ENCODE measurements at regions not wholly inside any gene's neighbourhood (a gene's known extent, or its start where the extent isn't known, plus 50 kb on each side); places are given as distances from the start of the nearest gene placed in this dataset.

GRCh38 chr11:97729546-97730272 is 1291.0 kb upstream of the CNTN5 start:
- Histone ChIP-seq H3K4me1 (ENCODE audit: insufficient read depth, low read length) (no peaks in the 10 kb centered on the region), H3K27ac (ENCODE audit: low read length) (no peak overlapping the region), H3F3A (ENCODE audit: low read length, unreplicated experiment) (no peaks in the 10 kb centered on the region), H3K27me3 (ENCODE audit: low read length) (no peaks in the 10 kb centered on the region), H3K79me2 (ENCODE audit: low read length) (no peaks in the 10 kb centered on the region), H3K4me3 (ENCODE audit: low read length) (no peak overlapping the region), H3K36me3 (ENCODE audit: low read depth, low read length) (no peaks in the 10 kb centered on the region), H3K9me2 (replicated peaks; ENCODE audit: low read length) (no peaks in the 10 kb centered on the region), H3K4me2 (ENCODE audit: low read length) (no peak overlapping the region), H4K20me1 (ENCODE audit: low read length) (no peaks in the 10 kb centered on the region), H3K9ac (ENCODE audit: low read length) (no peak overlapping the region), H3K9me3 (ENCODE audit: low read length) (0 out of 2 replicates have a peak, but pooled peaks cover 9% of the 10 kb centered on the region), H2AFZ (ENCODE audit: low read length) (no peak overlapping the region)
- ATAC-seq (no peak), DNase-seq (no peak)
- no TSS peak for BruUV-seq (replicated peaks)
- TF ChIP-seq EZH2phosphoT487 (IDR thresholded peaks at IDR 0.05; ENCODE audit: borderline replicate concordance, low read length) = no peak
- no peak for TF ChIP-seq EZH2 (IDR thresholded peaks at IDR 0.05; ENCODE audit: low read length, unreplicated experiment)
- TF ChIP-seq, protein P1, sequence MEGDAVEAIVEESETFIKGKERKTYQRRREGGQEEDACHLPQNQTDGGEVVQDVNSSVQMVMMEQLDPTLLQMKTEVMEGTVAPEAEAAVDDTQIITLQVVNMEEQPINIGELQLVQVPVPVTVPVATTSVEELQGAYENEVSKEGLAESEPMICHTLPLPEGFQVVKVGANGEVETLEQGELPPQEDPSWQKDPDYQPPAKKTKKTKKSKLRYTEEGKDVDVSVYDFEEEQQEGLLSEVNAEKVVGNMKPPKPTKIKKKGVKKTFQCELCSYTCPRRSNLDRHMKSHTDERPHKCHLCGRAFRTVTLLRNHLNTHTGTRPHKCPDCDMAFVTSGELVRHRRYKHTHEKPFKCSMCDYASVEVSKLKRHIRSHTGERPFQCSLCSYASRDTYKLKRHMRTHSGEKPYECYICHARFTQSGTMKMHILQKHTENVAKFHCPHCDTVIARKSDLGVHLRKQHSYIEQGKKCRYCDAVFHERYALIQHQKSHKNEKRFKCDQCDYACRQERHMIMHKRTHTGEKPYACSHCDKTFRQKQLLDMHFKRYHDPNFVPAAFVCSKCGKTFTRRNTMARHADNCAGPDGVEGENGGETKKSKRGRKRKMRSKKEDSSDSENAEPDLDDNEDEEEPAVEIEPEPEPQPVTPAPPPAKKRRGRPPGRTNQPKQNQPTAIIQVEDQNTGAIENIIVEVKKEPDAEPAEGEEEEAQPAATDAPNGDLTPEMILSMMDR (conservative IDR thresholded peaks at IDR 0.05; ENCODE audit: low read depth, low read length) = no peak
- POLR2A ChIA-PET (ENCODE audit: unreplicated experiment) = no interaction called here
- intact Hi-C loops (cut with micrococcal nuclease) = no loop called here
- CTCF ChIA-PET = no interaction called here

- H3K27me3 ChIP-seq (ENCODE audit: low read length) = no peaks in the 10 kb centered on the region
- no peak overlapping the region for H2AFZ ChIP-seq (ENCODE audit: low read length)
- CTCF ChIA-PET = no interaction called here
- TF ChIP-seq, protein P1 (conservative IDR thresholded peaks at IDR 0.05; ENCODE audit: low read depth, low read length) = no peak
- no peak for TF ChIP-seq EZH2 (IDR thresholded peaks at IDR 0.05; ENCODE audit: low read length, unreplicated experiment)
- TF ChIP-seq EZH2phosphoT487 (IDR thresholded peaks at IDR 0.05; ENCODE audit: borderline replicate concordance, low read length) = no peak
- POLR2A ChIA-PET (ENCODE audit: unreplicated experiment) = no interaction called here
- no peak overlapping the region for H3K4me2 ChIP-seq (ENCODE audit: low read length)
- H3K9ac ChIP-seq (ENCODE audit: low read length) = no peak overlapping the region
- H3F3A ChIP-seq (ENCODE audit: low read length, unreplicated experiment) = no peaks in the 10 kb centered on the region
- no peaks in the 10 kb centered on the region for H3K36me3 ChIP-seq (ENCODE audit: low read depth, low read length)
- no peak overlapping the region for H3K4me3 ChIP-seq (ENCODE audit: low read length)
- no peaks in the 10 kb centered on the region for H4K20me1 ChIP-seq (ENCODE audit: low read length)
- no peak overlapping the region for H3K27ac ChIP-seq (ENCODE audit: low read length)
- ATAC-seq (no peak), DNase-seq (no peak)
- BruUV-seq (replicated peaks) = no TSS peak
- no peaks in the 10 kb centered on the region for H3K79me2 ChIP-seq (ENCODE audit: low read length)
- no peaks in the 10 kb centered on the region for H3K4me1 ChIP-seq (ENCODE audit: insufficient read depth, low read length)
- H3K9me3 ChIP-seq (ENCODE audit: low read length) = peaks cover 10% of the 10 kb centered on the region; the same call in 1 of the 2 replicates
- no peaks in the 10 kb centered on the region for H3K9me2 ChIP-seq (replicated peaks; ENCODE audit: low read length)
- intact Hi-C loops (cut with micrococcal nuclease) = no loop called here
Observed at GRCh38 chr11:97732011-97732632, 1288.6 kb upstream of the CNTN5 start.

DNA sequence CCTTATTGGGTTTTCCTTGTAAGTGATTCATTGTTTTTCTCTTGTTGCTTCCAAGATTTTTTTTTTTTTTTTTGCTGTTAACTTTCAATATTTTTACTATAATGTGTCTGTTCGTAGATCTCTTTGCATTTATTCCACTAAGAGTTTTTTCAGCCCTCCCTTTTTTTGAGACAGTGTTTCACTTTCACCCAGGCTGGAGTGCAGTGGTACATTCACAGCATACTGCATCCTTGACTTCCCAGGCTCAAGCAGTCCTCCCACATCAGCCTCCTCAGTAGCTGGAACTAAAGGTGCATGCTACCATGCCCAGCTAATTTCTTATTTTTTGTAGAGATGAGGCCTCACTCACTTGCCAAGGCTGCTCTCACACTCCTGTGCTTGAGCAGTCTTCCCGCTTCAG is 1282.0 kb upstream of the CNTN5 start:
- Histone ChIP-seq H3K9me3 (ENCODE audit: low read length) (peaks cover 10% of the 10 kb centered on the region; the same call in 1 of the 2 replicates), H3K79me2 (ENCODE audit: low read length) (no peaks in the 10 kb centered on the region), H3K36me3 (ENCODE audit: low read depth, low read length) (no peaks in the 10 kb centered on the region), H3K4me1 (ENCODE audit: insufficient read depth, low read length) (no peaks in the 10 kb centered on the region), H3K4me3 (ENCODE audit: low read length) (no peak overlapping the region), H3K4me2 (ENCODE audit: low read length) (no peak overlapping the region), H3K9me2 (replicated peaks; ENCODE audit: low read length) (no peaks in the 10 kb centered on the region), H3K9ac (ENCODE audit: low read length) (no peak overlapping the region), H3K27me3 (ENCODE audit: low read length) (no peaks in the 10 kb centered on the region), H3F3A (ENCODE audit: low read length, unreplicated experiment) (no peaks in the 10 kb centered on the region), H3K27ac (ENCODE audit: low read length) (no peak overlapping the region), H2AFZ (ENCODE audit: low read length) (no peak overlapping the region), H4K20me1 (ENCODE audit: low read length) (no peaks in the 10 kb centered on the region)
- ChIA-PET POLR2A (ENCODE audit: unreplicated experiment) (no interaction called here), CTCF (no interaction called here)
- intact Hi-C loops (cut with micrococcal nuclease) = no loop called here
- TF ChIP-seq EZH2phosphoT487 (IDR thresholded peaks at IDR 0.05; ENCODE audit: borderline replicate concordance, low read length) (no peak), EZH2 (IDR thresholded peaks at IDR 0.05; ENCODE audit: low read length, unreplicated experiment) (no peak)
- TF ChIP-seq, protein P1 (conservative IDR thresholded peaks at IDR 0.05; ENCODE audit: low read depth, low read length) = no peak
- ATAC-seq (no peak), DNase-seq (no peak)
- no TSS peak for BruUV-seq (replicated peaks)
